ENCODE measurements at regions not wholly inside any gene's neighbourhood (a gene's known extent, or its start where the extent isn't known, plus 50 kb on each side); places are given as distances from the start of the nearest gene placed in this dataset.

DNA sequence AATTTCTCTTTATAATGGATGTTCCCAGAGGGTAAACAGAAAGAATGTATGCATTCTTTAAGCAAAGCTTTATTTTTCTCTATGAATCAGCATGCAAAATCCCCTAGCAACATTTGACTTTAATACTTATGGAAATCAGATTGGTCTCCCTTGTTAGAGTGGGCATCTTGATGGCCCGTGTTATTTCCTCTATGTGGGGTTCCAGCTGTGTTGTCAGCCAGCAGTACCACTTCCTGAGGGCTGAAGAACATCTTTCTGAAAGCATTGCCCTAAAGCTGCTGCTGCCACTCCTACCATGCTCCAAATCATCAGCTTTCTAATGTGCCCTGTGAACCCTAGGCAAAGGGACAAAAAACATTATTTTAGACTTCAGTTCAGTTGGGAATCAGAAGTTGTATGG lies 70.4 kb upstream of the HECTD2 start:
- TF ChIP-seq CTCF (conservative IDR thresholded peaks at IDR 0.05 in 1 of 2, IDR thresholded peaks at IDR 0.05 in 1 of 2; ENCODE audit: extremely low read depth in 1 of 2, insufficient read depth in 1 of 2, low read depth in 1 of 2, low read length in 2 of 2) (no peak), EZH2 (IDR thresholded peaks at IDR 0.05; ENCODE audit: borderline replicate concordance, low read length) (no peak)

Data from mammary epithelial cell (primary cell).